ENCODE measurements at regions not wholly inside any gene's neighbourhood (a gene's known extent, or its start where the extent isn't known, plus 50 kb on each side); places are given as distances from the start of the nearest gene placed in this dataset.
"Not testable (repeated sequence)": the region's sequence is repeated elsewhere in the genome, so short reads cannot be mapped to it uniquely, and the experiment has no call there.

DNA sequence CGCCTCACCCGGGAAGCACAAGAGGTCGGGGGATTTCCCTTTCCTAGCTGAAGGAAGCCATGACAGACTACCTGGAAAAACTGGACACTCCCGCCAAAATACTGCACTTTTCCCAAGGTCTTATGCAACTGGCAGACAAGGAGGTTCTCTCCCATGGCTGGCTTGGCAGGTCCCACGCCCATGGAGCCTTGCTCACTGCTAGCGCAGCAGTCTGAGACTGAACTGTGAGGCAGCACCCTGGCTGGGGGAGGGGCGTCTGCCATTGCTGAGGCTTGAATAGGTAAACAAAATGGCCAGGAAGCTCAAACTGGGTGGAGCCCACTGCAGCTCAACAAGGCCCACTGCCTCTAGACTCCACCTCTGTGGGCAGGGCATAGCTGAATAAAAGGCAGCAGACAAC is 92.1 kb downstream of the C4BPA start:
- not testable (repeated sequence) for H4K20me1 ChIP-seq (ENCODE audit: control insufficient read depth, insufficient read depth, low read depth, low read length); H3K27me3 ChIP-seq (ENCODE audit: control insufficient read depth, low read length); H3K27ac ChIP-seq (ENCODE audit: low read depth, low read length); H3K9me2 ChIP-seq (replicated peaks; ENCODE audit: control insufficient read depth, low read length); H3K4me2 ChIP-seq (ENCODE audit: low read length); H3F3A ChIP-seq (ENCODE audit: control insufficient read depth, insufficient read depth); H3K79me2 ChIP-seq (ENCODE audit: control insufficient read depth, low read length); H3K4me1 ChIP-seq (ENCODE audit: control insufficient read depth, low read length); H3K9me3 ChIP-seq (ENCODE audit: control insufficient read depth, insufficient read depth, low read length); H3K36me3 ChIP-seq (ENCODE audit: control insufficient read depth, low read length); H3K4me3 ChIP-seq (ENCODE audit: low read length)

- not testable (repeated sequence) for H3K4me1 ChIP-seq (ENCODE audit: control insufficient read depth, low read length); H3K4me3 ChIP-seq (ENCODE audit: low read length); H3K4me2 ChIP-seq (ENCODE audit: low read length); H3K9me3 ChIP-seq (ENCODE audit: control insufficient read depth, insufficient read depth, low read length); H3K79me2 ChIP-seq (ENCODE audit: control insufficient read depth, low read length); H3K27me3 ChIP-seq (ENCODE audit: control insufficient read depth, low read length); H3K9me2 ChIP-seq (replicated peaks; ENCODE audit: control insufficient read depth, low read length); H3K27ac ChIP-seq (ENCODE audit: low read depth, low read length); H3K36me3 ChIP-seq (ENCODE audit: control insufficient read depth, low read length); H4K20me1 ChIP-seq (ENCODE audit: control insufficient read depth, insufficient read depth, low read depth, low read length); H3F3A ChIP-seq (ENCODE audit: control insufficient read depth, insufficient read depth)
Observed at GRCh38 chr1:207201534-207201933, 97.5 kb downstream of the C4BPA start.

GRCh38 chr1:207202480-207202879 is 98.4 kb downstream of the C4BPA start:
- Histone ChIP-seq H3K27ac (ENCODE audit: low read depth, low read length) (no peak overlapping the region), H3K9me2 (replicated peaks; ENCODE audit: control insufficient read depth, low read length) (no peaks in the 10 kb centered on the region), H3K4me1 (ENCODE audit: control insufficient read depth, low read length) (no peaks in the 10 kb centered on the region), H3K9me3 (ENCODE audit: control insufficient read depth, insufficient read depth, low read length) (no peaks in the 10 kb centered on the region), H3K4me3 (ENCODE audit: low read length) (no peak overlapping the region), H3K36me3 (ENCODE audit: control insufficient read depth, low read length) (no peaks in the 10 kb centered on the region), H3K79me2 (ENCODE audit: control insufficient read depth, low read length) (no peaks in the 10 kb centered on the region), H4K20me1 (ENCODE audit: control insufficient read depth, insufficient read depth, low read depth, low read length) (no peaks in the 10 kb centered on the region), H3K27me3 (ENCODE audit: control insufficient read depth, low read length) (no peaks in the 10 kb centered on the region), H3F3A (ENCODE audit: control insufficient read depth, insufficient read depth) (no peaks in the 10 kb centered on the region), H3K4me2 (ENCODE audit: low read length) (no peak overlapping the region)
- TF ChIP-seq EZH2phosphoT487 (IDR thresholded peaks at IDR 0.05; ENCODE audit: borderline replicate concordance, low read length) (no peak), CTCF (IDR thresholded peaks at IDR 0.05; ENCODE audit: low read depth, low read length, poor library complexity, severe bottlenecking) (no peak)

GRCh38 chr1:207203541-207203940 is 99.5 kb downstream of the C4BPA start:
- Histone ChIP-seq H3K27me3 (ENCODE audit: control insufficient read depth, low read length) (no peaks in the 10 kb centered on the region), H3K27ac (ENCODE audit: low read depth, low read length) (no peak overlapping the region), H3K4me3 (ENCODE audit: low read length) (no peak overlapping the region), H4K20me1 (ENCODE audit: control insufficient read depth, insufficient read depth, low read depth, low read length) (no peaks in the 10 kb centered on the region), H3K36me3 (ENCODE audit: control insufficient read depth, low read length) (no peaks in the 10 kb centered on the region), H3K9me2 (replicated peaks; ENCODE audit: control insufficient read depth, low read length) (no peaks in the 10 kb centered on the region), H3K4me2 (ENCODE audit: low read length) (no peak overlapping the region), H3K4me1 (ENCODE audit: control insufficient read depth, low read length) (no peaks in the 10 kb centered on the region), H3F3A (ENCODE audit: control insufficient read depth, insufficient read depth) (no peaks in the 10 kb centered on the region), H3K79me2 (ENCODE audit: control insufficient read depth, low read length) (no peaks in the 10 kb centered on the region), H3K9me3 (ENCODE audit: control insufficient read depth, insufficient read depth, low read length) (no peaks in the 10 kb centered on the region)
- TF ChIP-seq EZH2phosphoT487 (IDR thresholded peaks at IDR 0.05; ENCODE audit: borderline replicate concordance, low read length): no peak
- no peak for TF ChIP-seq CTCF (IDR thresholded peaks at IDR 0.05; ENCODE audit: low read depth, low read length, poor library complexity, severe bottlenecking)
